ENCODE measurements at regions not wholly inside any gene's neighbourhood (a gene's known extent, or its start where the extent isn't known, plus 50 kb on each side); places are given as distances from the start of the nearest gene placed in this dataset.

GRCh38 chr9:13725516-13725915 lies 446.0 kb upstream of the MPDZ start:
- in situ Hi-C loops (cut with MboI): no loop called here

More at GRCh38 chr9:13725516-13725915, 446.0 kb upstream of the MPDZ start:
- BruUV-seq (replicated peaks): no TSS peak
- H3K4me1 ChIP-seq (ENCODE audit: control insufficient read depth, insufficient read depth, low read length): no peaks in the 10 kb centered on the region
- no peaks in the 10 kb centered on the region for H3K27me3 ChIP-seq (replicated peaks in 1 of 2; ENCODE audit: control insufficient read depth in 2 of 2, insufficient read depth in 2 of 2, low read length in 1 of 2)
- H4K20me1 ChIP-seq (ENCODE audit: control insufficient read depth, insufficient read depth): no peaks in the 10 kb centered on the region
- H3K9ac ChIP-seq (ENCODE audit: control insufficient read depth, insufficient read depth, low read length): no peak overlapping the region
- ATAC-seq (no peak), DNase-seq (ENCODE audit: low read depth, low spot score) (no peak), FAIRE-seq (no peak)
- no peaks in the 10 kb centered on the region for H3K9me3 ChIP-seq (replicated peaks; ENCODE audit: control insufficient read depth, insufficient read depth, low read length)
- ChIA-PET SMC1A (ENCODE audit: uncharacterized antibody, unreplicated experiment) (interaction anchor here (1.5 kb wide), 1 partner anchor 22 kb away, joined by 3 read pairs; no protein-coding TSS in a partner anchor), CTCF (no interaction called here), POLR2A (no interaction called here), RAD21 (ENCODE audit: unreplicated experiment) (no interaction called here)
- no peaks in the 10 kb centered on the region for H3K36me3 ChIP-seq (ENCODE audit: control insufficient read depth in 2 of 2, insufficient read depth in 2 of 2, low read length in 1 of 2)
- H3K79me2 ChIP-seq (ENCODE audit: control insufficient read depth, insufficient read depth, low read length): no peaks in the 10 kb centered on the region
- no peak overlapping the region for H3K4me3 ChIP-seq
- no peak overlapping the region for H3K4me2 ChIP-seq (ENCODE audit: control insufficient read depth, insufficient read depth)
- WGBS (ENCODE audit: insufficient coverage, insufficient replicate concordance, low lambda C conversion rate, missing lambda C conversion rate): 34% methylated on average over 2 of the region's 2 CpGs
- H3K27ac ChIP-seq (ENCODE audit: control insufficient read depth, insufficient read depth): no peak overlapping the region
- no peak overlapping the region for H2AFZ ChIP-seq (ENCODE audit: control insufficient read depth, low read depth, low read length)
- intact Hi-C loops (cut with micrococcal nuclease; ENCODE audit: unreplicated experiment): no loop called here
- TF ChIP-seq FOXK2 (IDR thresholded peaks at IDR 0.05): no peak
- no peak for TF ChIP-seq KDM1A (IDR thresholded peaks at IDR 0.05; ENCODE audit: borderline replicate concordance)
- TF ChIP-seq CBFB (IDR thresholded peaks at IDR 0.05; ENCODE audit: low read depth): no peak
- TF ChIP-seq SMAD5 (IDR thresholded peaks at IDR 0.05; ENCODE audit: low read depth): no peak
- no peak for TF ChIP-seq ZBTB4 (CRISPR knock-in tag; IDR thresholded peaks at IDR 0.05)
